CD4-positive, alpha-beta T cell treated with Interleukin-1 beta for 1 hour (primary cell): ENCODE measurements at regions not wholly inside any gene's neighbourhood (a gene's known extent, or its start where the extent isn't known, plus 50 kb on each side); places are given as distances from the start of the nearest gene placed in this dataset.
"Not testable (repeated sequence)": the region's sequence is repeated elsewhere in the genome, so short reads cannot be mapped to it uniquely, and the experiment has no call there.

Source experiments
- DNase-seq, 2 donors: peaks; one replicate each; pipeline ENCODE4 v3.0.0-alpha.2; 2020 to 2022

DNA sequence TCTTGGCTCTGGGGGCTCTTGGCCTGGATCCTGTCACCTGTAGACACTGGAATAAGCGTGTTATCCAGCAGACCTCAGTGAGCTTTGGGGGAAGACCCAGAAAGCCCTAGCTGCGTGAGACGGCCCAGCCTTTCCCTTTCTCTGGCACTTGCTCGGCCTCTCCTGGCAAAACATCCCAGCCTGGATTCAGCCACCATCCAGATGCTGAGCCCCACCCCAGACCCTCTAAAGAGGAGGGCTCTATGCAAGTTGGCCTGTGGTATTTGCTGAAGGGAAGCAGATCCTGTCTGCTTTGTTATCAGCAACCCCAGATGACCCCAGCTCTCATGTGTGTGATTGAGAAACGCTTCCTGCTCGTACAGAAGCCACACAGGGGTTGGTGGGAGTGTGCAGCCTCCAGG lies 267.2 kb downstream of the FAM43A start:
- no peak for DNase-seq

DNA sequence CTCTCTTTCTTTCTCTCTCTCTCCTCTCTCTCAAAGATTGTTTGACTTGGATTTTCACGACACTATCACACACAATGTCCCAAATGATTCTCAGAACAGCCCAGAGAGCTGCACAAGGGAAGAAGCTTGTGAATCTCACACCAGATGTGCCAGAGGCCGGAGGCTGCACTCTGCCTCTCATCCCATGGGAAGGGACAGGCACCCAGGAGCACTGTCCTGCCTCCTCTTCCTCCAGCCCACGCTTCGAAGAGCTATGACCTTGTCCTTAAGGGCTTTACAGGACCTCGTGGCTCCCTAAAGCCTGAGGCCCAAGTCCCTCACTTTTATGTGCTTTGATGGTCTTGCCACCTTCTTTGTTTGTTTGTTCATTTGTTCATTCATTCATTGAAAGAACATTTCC lies 267.6 kb downstream of the FAM43A start:
- no peak for DNase-seq

DNA sequence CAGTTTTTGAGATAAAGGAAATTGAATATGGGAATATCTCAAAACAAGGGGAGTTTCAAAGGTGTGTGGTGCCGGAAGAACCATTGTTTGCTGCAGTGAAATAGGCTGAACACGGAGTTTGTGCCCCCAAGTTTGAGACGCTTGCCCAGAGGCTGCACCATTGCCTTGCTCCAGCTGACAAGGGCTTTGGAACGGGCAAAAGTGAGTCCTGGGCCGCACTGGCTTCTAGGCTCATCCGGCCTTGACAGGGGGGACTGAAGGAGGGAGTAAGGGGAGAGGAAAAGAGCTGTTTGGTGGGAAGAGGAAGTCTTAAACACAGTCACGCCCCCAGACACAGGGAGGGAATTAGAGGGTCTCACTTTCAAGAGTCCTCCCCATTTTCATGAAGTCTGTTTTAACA lies 269.9 kb downstream of the FAM43A start:
- no peak for DNase-seq

DNA sequence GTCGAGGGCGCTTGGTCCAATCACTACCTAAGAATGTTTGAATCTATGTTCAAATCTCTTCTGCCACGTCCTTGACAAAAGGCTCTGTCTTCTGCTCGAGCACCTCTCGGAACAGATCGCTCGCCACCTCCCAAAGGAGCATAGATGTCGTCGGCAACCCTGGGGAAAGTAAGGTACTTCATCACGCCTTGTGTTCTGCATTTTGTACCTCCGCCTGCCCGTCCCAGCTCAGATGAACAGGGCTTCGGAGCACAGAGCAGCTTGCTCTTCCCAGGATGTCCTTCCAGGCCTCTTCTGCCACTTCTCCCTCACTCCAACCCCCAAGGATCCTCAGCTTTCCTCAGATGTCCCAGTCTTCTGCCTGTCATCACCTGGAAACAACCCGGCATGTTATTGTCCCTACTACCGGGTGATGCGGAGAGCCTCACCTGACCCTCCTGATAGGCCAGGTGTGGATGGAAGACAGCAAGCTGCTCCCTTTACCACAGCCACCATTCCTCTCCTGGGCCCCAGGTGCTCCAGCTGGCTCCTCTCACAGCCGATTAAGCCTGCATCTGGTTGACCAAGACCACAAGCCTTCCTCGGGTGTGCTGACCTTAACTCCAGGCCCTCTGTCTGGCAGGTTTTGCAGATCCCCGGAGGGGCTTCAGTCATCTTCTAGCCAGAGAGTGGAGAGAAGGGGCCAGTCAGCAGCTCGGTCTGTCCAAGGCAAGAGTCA lies 270.5 kb downstream of the FAM43A start:
- DNase-seq = no peak

DNA sequence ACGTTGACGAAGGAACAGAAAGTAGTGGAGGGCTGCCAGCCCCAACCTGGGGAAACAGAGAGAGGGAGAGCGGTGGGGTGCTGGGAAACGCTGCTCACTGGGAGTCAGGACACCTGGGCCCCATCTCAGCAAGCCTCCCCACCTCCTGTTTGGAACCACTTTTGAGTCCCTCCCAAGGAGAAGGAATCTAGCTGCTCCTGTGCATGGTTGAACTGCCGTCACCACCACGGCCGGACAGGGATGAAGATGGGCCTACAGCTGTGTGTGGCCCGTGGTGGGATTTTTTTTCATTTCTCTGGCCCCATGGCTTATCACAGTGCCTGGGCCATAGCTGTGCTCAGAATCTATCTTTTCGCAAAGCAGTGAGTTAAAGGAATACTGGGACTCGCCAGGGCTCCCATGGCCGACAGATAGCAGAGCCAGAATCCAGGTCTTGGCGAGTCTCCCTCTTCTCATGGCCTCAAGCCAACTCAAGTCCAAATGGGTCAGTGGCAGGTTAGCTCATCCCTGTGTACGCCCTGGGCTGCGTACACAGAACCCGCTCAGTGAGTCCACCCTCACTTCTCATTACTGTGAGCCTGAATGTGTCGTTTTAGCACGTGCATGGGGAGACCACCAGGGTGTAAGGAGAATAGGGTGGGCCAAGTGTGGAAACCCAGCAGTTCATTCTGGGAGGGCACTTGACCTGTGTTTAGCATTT lies 271.2 kb downstream of the FAM43A start:
- no peak for DNase-seq

DNA sequence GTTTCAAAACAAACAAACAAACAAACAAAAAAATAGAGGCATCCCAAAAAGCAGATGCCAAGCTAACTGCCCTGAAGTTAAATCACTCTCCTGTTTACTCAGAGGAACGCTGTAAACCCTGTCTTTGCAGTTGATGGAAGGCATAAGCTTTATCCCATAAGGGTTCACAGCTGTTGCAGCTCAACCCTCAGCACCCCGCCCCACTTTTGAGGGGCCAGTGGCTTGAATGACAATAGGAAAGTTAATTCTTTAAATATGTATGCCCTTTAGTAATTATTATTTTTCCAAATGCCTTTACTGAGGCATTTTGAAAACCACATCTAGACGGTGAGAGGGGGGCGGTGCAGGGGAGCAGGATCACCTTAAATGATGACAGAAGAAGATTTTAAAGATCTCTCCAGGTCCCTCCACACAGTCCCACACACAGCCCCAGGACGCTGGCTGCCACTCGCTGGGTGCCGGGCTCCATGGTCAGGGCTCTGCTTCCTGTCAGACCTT lies 272.1 kb downstream of the FAM43A start:
- DNase-seq = no peak

DNA sequence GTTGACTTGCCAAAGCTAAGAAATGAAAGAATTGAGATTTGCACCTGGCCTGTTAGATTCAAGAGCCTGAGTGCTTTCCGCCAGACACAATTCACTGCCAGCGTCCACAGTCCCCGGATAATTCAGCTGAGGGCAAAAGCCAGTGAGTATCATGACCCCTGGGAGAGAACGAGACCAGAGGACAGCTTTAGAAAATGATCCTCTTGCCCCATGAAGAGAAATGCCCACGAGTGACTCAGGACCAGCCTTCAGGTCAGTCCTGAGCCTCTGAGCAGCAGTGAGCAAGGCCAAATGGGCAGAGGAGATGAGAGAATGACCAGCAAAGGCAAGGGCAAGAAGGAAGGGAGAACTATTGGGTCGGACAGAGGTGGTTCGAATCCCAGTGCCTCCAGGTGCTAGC lies 273.5 kb downstream of the FAM43A start:
- no peak for DNase-seq

DNA sequence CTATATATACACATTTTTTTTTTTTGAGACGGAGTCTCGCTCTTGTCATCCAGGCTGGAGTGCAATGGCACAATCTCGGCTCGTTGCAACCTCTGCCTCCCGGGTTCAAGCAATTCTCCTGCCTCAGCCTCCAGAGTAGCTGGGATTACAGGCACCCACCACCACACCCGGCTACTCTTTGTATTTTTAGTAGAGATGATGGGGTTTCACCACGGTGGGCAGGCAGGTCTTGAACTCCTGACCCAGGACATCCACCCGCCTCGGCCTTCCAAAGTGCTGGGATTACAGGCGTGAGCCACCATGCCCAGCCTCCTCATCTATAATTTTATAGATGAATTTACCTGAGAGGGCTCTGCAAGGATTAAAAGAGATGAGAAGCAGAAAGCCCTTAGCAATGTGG lies 274.0 kb downstream of the FAM43A start:
- DNase-seq = not testable (repeated sequence)

DNA sequence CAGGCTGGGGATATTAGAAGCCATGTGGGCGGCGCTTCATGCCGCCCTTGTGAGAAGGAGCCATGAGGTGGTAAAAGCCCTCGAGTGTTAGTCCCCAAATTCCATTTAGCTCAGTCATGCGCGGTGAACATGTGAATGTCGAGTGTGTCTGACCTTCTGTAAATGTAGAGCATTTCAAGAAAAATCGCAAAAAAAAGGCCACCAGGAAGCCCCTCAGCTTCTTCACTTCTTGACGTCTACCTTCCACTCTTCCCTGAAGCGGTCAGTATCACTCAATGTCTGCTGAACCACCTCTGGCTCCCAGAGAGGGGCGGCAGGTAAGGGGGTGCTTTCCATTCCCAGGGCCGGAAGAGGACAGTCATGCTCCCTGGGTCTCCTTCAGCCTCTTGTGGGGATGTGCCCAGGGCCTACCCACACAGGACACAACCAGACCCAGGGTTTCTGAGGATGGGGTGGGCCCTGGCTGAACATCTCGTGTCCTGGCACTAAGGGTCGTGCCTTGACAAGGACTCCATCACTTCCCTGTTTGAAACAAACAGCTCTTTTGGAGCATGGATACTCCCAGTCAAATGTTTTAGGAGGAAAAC lies 274.9 kb downstream of the FAM43A start:
- DNase-seq = no peak

DNA sequence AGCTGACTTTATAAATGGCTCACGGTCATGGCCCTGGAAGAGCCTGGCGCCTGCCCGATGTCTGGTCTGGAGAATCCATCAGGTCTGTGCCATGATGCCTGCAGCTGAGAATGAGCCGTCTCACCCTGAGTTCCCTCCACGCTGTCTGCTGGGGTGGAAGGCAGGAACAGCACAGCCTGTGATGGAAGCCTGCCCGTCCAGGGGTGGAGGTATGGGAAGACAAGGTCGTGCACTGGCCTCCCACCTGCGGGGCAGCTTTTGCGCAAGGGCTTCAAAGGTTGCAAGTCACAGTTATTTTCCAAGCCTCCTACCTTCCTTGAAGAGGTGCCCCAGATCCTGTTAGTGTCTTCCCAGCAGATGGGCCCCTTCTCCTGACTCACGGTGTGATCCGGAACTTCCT lies 275.5 kb downstream of the FAM43A start:
- DNase-seq = no peak

DNA sequence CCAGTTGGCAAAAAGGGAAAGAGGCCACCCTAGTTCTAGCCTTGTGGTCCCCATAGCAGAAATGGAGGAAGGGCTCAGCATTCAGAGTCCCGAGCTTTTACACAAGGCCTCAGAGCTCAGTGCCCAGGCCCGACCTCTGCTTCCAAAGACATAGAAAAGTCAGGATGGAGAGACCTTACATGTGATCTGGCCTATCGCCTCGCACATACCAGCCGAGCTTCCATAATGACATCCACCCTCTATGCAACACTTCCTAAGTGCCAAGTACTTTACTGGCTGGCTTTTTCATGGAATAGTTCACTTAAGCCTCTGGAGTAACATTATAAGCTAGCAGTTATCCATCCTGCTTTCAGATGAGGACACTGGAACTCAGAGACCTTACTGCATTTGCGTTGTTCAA lies 275.9 kb downstream of the FAM43A start:
- DNase-seq = no peak

DNA sequence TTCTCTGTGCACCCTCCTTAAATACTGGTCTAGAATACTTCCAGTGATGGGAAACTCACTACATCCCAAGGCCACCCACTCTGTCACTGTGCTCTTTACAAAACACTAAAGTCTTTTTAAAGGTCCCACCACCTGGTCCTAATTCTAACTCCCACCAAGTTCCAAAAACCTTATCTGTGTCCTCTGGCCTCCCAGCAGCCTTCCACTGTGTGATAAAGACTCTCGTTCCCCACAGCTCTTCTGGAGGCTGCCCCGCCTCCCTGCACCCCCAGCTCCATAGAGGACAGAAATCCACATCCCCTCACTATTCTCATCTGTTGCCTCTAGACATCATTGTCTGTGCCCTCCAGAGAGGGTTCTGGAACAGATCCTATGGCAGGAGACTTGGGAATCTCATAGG lies 276.4 kb downstream of the FAM43A start:
- no peak for DNase-seq

DNA sequence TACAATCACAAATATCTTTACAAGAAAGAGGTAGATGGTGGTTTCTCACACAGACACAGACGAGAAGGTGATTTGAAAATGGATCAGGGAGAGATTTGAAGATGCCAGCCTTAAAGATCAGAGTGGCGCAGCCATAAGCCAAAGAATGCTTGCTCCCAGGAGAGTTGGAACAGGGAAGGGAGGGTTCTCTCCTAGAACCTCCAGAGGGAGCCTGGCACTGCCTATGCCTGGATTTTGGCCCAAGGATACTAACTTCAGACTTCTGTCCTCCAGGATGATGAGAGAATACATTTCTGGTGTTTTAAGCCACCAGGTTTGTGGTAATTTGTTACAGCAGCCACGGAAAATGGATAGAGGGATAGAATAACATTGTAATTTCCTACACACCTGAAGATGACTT lies 279.1 kb downstream of the FAM43A start:
- no peak for DNase-seq

DNA sequence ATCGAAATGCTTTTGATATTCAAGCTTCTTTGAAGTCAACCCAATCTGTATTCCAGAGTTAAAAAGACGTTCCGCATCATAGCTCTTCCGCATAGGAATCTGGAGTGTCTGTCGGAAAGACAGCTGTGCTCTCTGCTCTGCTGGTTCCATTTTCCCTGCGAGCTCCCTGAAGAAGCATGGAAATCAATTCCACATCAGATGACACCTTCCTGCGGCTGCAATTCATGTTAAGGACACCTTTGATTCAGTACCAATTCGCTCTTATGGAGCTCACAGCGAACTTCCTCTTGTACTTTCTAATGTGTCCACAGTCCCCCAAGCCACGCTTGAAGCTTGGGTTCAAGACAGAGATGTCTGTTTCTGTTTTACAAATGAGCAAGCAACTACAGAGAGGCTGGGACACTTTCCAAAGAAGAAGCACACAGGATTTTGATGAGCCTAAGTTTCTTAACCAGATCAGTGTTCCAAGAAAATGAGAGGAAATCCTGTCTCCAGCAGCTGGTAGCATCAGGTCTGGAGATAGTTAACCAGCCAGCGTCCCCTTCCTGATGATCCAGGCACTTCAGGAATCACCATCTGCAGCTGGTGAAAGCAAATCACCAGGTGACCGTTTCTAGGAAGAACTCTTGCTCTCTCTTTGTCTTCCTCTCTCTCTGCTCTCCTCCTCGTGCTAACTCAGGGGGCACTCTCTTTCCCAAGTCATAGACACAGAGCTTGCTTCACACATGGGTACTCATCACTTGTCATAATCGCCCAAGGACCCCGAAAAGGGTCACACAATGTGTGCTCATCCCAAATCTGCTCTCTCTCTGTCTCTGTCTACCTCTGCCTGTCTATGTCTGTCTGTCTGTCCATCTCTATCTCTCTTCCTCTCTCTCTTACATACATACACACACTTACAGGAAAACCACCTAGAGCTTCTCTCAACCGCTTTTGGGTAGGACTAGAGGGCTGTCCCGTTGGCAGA lies 281.8 kb downstream of the FAM43A start:
- no peak for DNase-seq

DNA sequence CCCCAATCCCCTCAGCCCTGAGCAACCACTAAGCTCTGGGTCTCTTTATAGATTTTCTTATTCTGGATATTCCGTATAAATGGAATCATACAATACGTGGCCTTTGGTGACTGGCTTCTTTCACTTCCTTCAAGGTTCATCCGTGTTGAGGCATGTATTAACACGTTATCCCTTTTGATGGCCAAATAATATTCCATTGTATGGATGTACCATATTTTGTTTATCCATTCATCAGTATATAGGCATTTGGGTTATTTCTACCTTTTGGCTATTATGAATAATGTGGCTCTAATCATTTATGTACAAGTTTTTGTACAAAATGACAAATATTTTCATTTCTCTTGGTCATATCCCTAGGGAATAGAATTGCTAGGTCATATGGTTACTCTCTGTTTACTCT lies 284.4 kb downstream of the FAM43A start:
- DNase-seq = no peak

DNA sequence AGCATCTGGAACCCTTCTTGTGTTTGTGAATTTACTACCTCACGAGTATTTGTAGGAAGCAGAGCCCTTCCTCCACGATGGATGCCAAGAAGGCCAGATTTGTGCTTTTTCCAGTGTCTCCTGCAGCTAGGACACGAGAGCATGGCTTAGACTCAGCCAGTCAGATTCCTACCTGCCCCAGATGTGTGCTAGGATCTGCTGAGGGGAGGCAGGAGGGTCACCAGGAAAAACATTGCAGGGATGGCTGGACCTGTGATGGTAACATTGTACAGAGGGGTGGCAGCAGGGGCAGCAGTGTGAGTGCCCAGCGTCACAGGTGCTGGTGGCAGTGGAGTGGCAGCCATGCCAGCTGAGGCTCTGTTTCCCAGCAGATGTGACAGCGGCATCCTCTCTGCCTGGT lies 285.3 kb downstream of the FAM43A start:
- no peak for DNase-seq

DNA sequence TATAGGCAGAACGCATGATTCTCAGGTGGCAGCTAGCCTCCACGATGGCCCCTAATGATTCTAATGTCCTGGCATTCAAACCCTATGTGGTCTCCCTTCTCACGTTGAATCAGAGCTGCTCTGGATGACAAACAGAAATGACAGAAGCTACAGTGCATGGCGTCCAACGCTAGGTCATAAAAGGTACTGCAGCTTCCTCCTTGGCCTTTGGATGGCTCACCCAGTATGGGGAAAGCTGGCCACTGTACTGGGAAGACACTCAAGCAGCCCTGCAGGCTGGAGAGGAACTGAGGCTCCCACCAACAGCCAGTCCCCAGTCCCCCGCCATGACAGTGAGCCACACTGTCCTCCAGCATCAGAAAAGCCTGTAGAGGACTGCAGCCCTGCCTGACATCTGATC lies 286.3 kb downstream of the FAM43A start:
- no peak for DNase-seq

DNA sequence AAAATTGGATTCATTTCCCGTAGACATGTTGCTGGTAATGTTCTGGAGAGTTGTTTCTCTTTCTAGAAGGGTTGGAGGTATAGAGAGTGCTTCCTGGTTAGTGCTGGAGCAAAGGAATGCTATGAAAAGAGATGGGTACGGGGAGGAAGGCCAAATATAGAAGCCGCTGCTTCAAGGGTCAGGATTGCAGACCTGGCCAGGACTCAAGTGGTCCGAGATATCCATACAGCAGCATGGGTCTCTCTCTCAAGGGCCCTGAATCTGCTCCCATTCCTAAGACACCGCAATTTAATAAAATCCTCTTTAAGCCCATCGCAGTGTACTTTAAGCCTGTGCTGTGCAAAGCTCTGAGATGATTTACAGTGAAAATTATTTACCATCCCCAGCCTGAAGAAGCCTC lies 287.0 kb downstream of the FAM43A start:
- no peak for DNase-seq

DNA sequence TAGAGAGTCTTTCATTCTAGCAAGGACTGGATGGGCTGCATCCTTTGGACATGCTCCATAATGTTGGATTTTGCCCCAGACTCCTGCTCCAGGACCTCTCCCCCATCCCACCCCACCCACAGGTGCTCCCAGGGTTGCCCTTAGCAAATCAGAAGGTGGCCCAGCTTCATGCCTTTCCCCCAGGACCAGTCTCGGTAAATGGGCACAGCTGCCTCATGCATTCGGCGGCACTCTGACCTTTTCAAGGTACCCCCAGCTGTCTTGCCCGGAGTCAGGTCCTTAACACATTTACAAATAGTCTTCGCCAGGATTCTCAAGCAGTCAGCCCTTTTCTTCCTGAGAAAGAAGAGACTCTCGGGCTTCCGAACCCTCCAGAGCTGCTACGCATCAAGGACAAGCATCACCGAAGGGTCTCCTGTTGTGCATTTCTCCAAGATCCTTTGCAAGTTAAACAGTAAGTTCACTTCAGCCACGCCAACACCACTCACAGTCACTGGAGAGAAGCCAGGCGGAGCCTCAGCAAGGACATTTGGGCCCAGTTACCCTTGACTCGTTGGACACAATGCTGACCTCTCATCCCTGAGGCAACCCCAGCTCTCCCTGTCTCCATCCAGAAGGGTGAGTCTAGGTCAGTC lies 287.8 kb downstream of the FAM43A start:
- DNase-seq = no peak

DNA sequence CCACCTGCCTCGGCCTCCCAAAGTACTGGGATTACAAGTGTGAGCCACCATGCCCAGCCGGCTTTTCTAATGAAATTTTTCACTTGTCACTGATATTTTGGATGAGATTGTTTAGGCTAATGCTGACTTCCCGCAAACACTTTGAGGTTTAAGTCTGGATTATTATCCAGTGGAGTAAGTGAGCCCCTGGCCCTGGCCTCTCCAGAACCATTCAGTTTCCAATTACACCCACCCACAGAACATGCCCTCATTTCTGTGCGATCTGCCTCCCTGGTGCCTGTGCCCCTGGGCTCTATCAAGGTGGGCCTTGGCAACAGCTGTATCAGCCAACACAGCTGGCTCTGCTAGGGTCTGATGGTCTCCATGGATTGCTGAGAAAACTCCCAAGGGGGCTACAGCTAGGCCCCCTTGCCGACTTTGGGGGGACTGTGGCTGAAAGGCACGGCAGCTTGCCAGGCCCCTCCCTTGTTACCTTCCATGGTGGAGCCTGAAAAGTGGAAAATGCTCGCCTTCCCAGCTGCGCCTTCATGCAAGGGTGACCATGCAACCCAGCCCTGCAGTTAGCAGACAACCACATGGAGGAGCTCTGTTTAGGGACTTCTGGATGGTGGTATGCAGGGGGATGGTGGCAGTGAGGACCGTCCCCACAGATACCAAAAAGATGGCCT lies 288.9 kb downstream of the FAM43A start:
- no peak for DNase-seq

DNA sequence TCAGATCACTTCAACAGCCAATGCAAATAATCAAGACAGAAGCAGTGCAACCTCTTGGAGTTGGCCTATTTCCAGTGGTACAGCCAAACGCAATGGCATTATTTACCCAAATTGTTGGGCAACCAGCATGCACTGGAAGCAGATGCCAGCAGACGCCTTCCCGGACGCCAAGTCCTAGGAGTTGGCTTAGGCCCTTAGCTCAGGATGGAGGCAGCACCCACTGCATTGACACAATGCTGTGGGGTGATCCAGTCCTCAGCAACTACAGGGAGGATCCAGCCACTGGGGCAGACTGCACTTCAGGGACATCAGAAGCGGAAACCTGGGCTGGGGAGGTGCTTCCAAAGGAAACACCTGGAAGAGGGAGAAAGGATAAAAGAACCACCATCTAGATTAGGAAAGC lies 290.4 kb downstream of the FAM43A start:
- no peak for DNase-seq

DNA sequence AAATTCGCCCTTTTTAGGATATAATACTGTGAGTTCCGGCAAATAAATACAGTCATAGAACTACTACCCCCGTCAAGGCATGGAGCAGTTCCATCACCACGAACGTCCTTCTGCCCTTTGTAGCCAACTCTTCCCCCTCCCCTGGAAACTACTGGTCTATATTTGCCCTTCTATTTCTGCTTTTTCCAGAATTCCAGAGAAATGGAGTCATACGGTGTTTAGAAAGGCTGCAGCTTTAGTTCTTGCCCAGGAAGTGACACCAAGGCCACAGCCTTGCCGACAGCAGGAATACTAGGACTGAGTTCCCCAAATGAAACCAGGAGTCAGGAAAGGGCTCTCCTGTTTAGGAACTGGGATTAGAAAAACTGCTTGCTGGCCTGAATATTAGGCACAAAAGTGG lies 291.2 kb downstream of the FAM43A start:
- no peak for DNase-seq
